Lower lobe of right lung (tissue), 2 donors: ENCODE measurements at regions not wholly inside any gene's neighbourhood (a gene's known extent, or its start where the extent isn't known, plus 50 kb on each side); places are given as distances from the start of the nearest gene placed in this dataset.
"Not testable (repeated sequence)": the region's sequence is repeated elsewhere in the genome, so short reads cannot be mapped to it uniquely, and the experiment has no call there.

Experiments
- ATAC-seq, 2 donors: fragments of 200-7000 bp; cut with Tn5 transposase; one replicate each; pipeline ENCODE4 v1.9.1; 2020 to 2022; ENCODE audit warnings: mild to moderate bottlenecking in 2 of 2, moderate library complexity in 2 of 2
- DNase-seq: peaks from one replicate; pipeline ENCODE4 v3.0.0-alpha.2; 2020
- H3K27ac ChIP-seq: fragments of 200-600 bp; one replicate; pipeline ENCODE4 v1.8.0; 2022
- H3K27me3 ChIP-seq: fragments of 200-600 bp; one replicate; pipeline ENCODE4 v1.8.0; 2022; ENCODE audit warnings: low read depth
- H3K36me3 ChIP-seq: fragments of 200-600 bp; one replicate; pipeline ENCODE4 v1.8.0; 2022; ENCODE audit warnings: mild to moderate bottlenecking
- H3K4me1 ChIP-seq: fragments of 200-600 bp; one replicate; pipeline ENCODE4 v1.8.0; 2022
- H3K4me3 ChIP-seq: fragments of 200-600 bp; one replicate; pipeline ENCODE4 v1.8.0; 2022; ENCODE audit warnings: mild to moderate bottlenecking
- H3K9me3 ChIP-seq: fragments of 200-600 bp; one replicate; pipeline ENCODE4 v1.8.0; 2022
- intact Hi-C: fragments of 100-400 bp; cut with DNase I; formaldehyde crosslinking; loops from one replicate; pipeline ENCODE4 v1.11.0; 2022
- TF ChIP-seq, protein P1 (sequence below): fragments of 200-600 bp; IDR thresholded peaks from one replicate; pipeline ENCODE4 v1.8.0; 2022; ENCODE audit warnings: antibody characterized with exemption, mild to moderate bottlenecking
- donor health status: DM: no; HTN: yes; CAD: no; lungs with severe emphysema.

DNA sequence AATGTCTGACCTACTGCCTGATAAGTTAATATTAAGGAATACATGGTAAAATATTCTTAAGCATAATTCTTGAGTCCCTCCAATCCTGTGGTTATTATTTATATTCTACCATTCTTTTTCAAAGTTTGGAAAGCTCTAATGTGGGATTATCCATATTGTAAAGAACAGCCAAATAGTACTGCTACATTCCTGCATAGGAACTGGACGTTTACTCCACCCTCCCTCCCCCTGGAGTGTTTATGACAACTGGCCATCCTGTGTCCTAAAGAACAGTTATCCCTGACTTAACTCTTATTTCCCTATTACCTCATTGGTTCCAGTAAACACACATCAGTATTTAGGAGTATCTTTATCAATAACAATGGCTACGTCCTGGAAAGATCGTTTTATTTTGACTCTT is 308.7 kb upstream of the TFAP2D start:
- H3K36me3 ChIP-seq, result no peaks in the 10 kb centered on the region
- H3K4me3 ChIP-seq, result no peak overlapping the region
- ATAC-seq, result no peak
- DNase-seq, result no peak
- no peak overlapping the region for H3K27ac ChIP-seq
- H3K27me3 ChIP-seq, result no peaks in the 10 kb centered on the region
- TF ChIP-seq, protein P1, sequence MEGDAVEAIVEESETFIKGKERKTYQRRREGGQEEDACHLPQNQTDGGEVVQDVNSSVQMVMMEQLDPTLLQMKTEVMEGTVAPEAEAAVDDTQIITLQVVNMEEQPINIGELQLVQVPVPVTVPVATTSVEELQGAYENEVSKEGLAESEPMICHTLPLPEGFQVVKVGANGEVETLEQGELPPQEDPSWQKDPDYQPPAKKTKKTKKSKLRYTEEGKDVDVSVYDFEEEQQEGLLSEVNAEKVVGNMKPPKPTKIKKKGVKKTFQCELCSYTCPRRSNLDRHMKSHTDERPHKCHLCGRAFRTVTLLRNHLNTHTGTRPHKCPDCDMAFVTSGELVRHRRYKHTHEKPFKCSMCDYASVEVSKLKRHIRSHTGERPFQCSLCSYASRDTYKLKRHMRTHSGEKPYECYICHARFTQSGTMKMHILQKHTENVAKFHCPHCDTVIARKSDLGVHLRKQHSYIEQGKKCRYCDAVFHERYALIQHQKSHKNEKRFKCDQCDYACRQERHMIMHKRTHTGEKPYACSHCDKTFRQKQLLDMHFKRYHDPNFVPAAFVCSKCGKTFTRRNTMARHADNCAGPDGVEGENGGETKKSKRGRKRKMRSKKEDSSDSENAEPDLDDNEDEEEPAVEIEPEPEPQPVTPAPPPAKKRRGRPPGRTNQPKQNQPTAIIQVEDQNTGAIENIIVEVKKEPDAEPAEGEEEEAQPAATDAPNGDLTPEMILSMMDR, result no peak
- H3K4me1 ChIP-seq, result no peaks in the 10 kb centered on the region
- intact Hi-C loops, result no loop called here
- no peaks in the 10 kb centered on the region for H3K9me3 ChIP-seq

DNA sequence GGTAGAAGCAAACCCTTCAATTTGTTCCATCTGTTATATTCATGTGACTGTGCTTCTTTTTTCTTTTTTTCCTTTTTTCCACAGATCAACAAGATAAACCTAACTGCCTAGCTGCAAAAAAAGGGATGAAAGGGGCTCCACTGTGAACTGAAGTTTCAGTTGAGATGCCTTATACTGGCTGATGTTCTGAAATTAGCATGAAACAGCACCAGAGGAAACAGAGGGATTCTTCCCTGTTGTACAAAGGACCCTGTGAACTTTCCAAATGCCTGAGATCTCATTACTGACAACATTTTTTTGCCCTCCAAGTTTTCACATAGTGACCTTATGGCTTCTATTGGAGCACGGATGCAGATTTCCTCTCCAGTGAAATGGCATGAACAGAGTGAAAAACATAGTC is 302.7 kb upstream of the TFAP2D start:
- Histone ChIP-seq H3K9me3 (no peaks in the 10 kb centered on the region), H3K27me3 (no peaks in the 10 kb centered on the region), H3K4me3 (no peak overlapping the region), H3K27ac (no peak overlapping the region), H3K36me3 (no peaks in the 10 kb centered on the region), H3K4me1 (no peaks in the 10 kb centered on the region)
- TF ChIP-seq, protein P1, result no peak
- DNase-seq (no peak), ATAC-seq (no peak)
- intact Hi-C loops, result no loop called here

DNA sequence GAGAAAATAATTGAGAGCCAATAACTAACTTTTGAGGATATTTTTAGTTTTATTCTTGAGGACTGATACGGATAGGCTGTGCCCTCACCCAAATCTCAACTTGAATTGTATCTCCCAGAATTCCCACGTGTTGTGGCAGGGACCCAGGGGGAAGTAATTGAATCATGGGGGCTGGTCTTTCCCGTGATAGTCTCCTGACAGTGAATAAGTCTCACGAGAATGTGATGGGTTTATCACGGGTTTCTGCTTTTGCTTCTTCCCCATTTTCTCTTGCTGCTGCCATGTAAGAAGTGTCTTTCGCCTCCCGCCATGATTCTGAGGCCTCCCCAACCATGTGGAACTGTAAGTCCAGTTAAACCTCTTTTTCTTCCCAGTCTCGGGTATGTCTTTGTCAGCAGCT is 292.3 kb upstream of the TFAP2D start:
- ATAC-seq, intact Hi-C loops, H3K4me1 ChIP-seq, H3K36me3 ChIP-seq, H3K27me3 ChIP-seq, DNase-seq, H3K27ac ChIP-seq, H3K9me3 ChIP-seq, H3K4me3 ChIP-seq: not testable (repeated sequence)

DNA sequence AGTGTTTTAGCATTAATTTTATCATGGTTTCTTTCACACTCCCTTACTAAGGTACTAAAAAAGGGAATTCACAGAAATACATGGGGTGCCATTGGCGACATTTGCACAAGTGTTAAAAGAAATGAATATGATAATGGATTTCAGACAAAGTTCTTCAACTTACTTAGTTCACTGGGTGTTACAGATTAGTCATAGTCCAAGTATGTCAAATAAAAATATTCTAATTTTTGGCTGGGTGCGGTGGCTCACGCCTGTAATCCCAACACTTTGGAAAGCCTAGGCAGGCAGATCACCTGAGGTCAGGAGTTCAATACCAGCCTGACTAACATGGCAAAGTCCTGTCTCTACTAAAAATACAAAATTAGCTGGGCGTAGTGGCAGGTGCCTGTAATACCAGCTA is 286.1 kb upstream of the TFAP2D start:
- no peaks in the 10 kb centered on the region for H3K27me3 ChIP-seq
- intact Hi-C loops, result no loop called here
- no peak for ATAC-seq
- H3K27ac ChIP-seq, result no peak overlapping the region
- H3K9me3 ChIP-seq, result no peaks in the 10 kb centered on the region
- H3K4me1 ChIP-seq, result no peaks in the 10 kb centered on the region
- no peak for DNase-seq
- no peak overlapping the region for H3K4me3 ChIP-seq
- TF ChIP-seq, protein P1, result no peak
- H3K36me3 ChIP-seq, result no peaks in the 10 kb centered on the region

DNA sequence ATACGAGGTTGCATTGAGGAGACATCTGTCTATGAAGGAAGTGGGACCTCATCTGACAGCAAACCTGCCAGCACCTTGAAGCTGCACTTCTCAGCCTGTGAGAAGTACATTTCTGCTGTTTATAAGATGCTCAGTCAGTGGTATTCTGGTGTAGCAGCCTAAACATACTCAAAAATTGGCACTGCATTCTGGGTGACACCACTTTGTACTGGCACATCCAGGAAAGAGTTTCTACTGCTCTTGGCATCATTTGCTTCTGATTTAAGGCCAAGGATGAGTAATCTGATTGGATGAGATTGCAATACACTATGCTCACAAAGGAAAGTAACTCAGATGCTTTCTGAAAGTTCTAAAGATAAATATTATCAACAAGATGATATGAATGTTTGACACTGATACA is 275.4 kb upstream of the TFAP2D start:
- TF ChIP-seq, protein P1, result no peak
- no peaks in the 10 kb centered on the region for H3K27me3 ChIP-seq
- intact Hi-C loops, result no loop called here
- no peaks in the 10 kb centered on the region for H3K4me1 ChIP-seq
- DNase-seq (no peak), ATAC-seq (no peak)
- H3K9me3 ChIP-seq, result no peaks in the 10 kb centered on the region
- H3K4me3 ChIP-seq, result no peak overlapping the region
- no peaks in the 10 kb centered on the region for H3K36me3 ChIP-seq
- H3K27ac ChIP-seq, result no peak overlapping the region

DNA sequence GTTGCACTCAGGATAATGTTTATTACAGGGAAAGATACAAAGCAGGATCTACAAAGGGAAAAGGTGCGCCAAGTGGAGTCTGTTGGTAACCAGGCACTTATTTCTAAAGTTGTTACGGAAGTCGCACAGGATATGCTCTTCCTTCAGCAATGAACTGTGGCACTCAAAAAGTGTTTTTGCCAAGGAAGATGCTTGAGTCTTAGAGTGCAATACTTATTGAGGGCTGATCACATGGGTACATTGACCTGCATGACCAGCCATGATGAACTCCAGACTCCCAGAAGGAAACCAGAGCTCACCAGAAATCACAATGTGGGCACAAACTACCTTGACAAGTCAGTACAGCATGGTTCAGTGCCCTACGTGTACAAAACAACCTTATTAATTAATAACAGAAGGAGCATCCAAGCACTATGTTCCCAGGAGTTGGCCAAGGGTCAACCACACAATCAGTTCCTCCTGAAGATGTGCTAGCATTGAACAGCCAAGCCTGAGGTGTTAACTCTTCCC is 270.7 kb upstream of the TFAP2D start:
- ATAC-seq (no peak), DNase-seq (no peak)
- TF ChIP-seq, protein P1, result no peak
- no peaks in the 10 kb centered on the region for H3K9me3 ChIP-seq
- no peaks in the 10 kb centered on the region for H3K36me3 ChIP-seq
- H3K4me3 ChIP-seq, result no peak overlapping the region
- no peaks in the 10 kb centered on the region for H3K27me3 ChIP-seq
- H3K4me1 ChIP-seq, result no peaks in the 10 kb centered on the region
- intact Hi-C loops, result no loop called here
- no peak overlapping the region for H3K27ac ChIP-seq
